ENCODE measurements at regions not wholly inside any gene's neighbourhood (a gene's known extent, or its start where the extent isn't known, plus 50 kb on each side); places are given as distances from the start of the nearest gene placed in this dataset.

GRCh38 chr19:28481674-28482073, 731.3 kb downstream of the UQCRFS1 start:
- ChIA-PET POLR2A (no interaction called here), CTCF (no interaction called here)
- no peak for TF ChIP-seq CTCF (IDR thresholded peaks at IDR 0.05; ENCODE audit: control extremely low read depth, extremely low read depth, low read depth, missing control alignments)
- DNase-seq (ENCODE audit: extremely low spot score): no peak

GRCh38 chr19:28475525-28475924, 737.4 kb downstream of the UQCRFS1 start:
- no peak for DNase-seq (ENCODE audit: extremely low spot score)
- no peak for TF ChIP-seq CTCF (IDR thresholded peaks at IDR 0.05; ENCODE audit: control extremely low read depth, extremely low read depth, low read depth, missing control alignments)
- CTCF ChIA-PET: no interaction called here
- POLR2A ChIA-PET: no interaction called here

GRCh38 chr19:28472843-28473242, 740.1 kb downstream of the UQCRFS1 start:
- DNase-seq (ENCODE audit: extremely low spot score): no peak
- TF ChIP-seq CTCF (IDR thresholded peaks at IDR 0.05; ENCODE audit: control extremely low read depth, extremely low read depth, low read depth, missing control alignments): no peak
- ChIA-PET CTCF (interaction anchor here (0.8 to 3.4 kb wide), 5 partner anchors 13 to 406 kb away, joined by 3 to 11 read pairs (median 4); no protein-coding TSS in a partner anchor), POLR2A (no interaction called here)

GRCh38 chr19:28471731-28472510, 741.0 kb downstream of the UQCRFS1 start:
- CTCF ChIA-PET: interaction anchor here (0.8 to 3.4 kb wide), 6 partner anchors 12 to 407 kb away, joined by 3 to 11 read pairs (median 4); no protein-coding TSS in a partner anchor
- no peak for DNase-seq (ENCODE audit: extremely low spot score)
- TF ChIP-seq CTCF (IDR thresholded peaks at IDR 0.05; ENCODE audit: control extremely low read depth, extremely low read depth, low read depth, missing control alignments): no peak
- POLR2A ChIA-PET: no interaction called here

- DNase-seq (ENCODE audit: extremely low spot score): no peak
- CTCF ChIA-PET: interaction anchor here (1.5 to 3.0 kb wide), 5 partner anchors 8 to 795 kb away, joined by 4 to 11 read pairs (median 7); no protein-coding TSS in a partner anchor
- POLR2A ChIA-PET: no interaction called here
Measured at GRCh38 chr19:28469544-28469943, 743.4 kb downstream of the UQCRFS1 start.

More at GRCh38 chr19:28469544-28469943, 743.4 kb downstream of the UQCRFS1 start:
- no peak for TF ChIP-seq CTCF (IDR thresholded peaks at IDR 0.05; ENCODE audit: control extremely low read depth, extremely low read depth, low read depth, missing control alignments)
